Small intestine (tissue), 7 donors: ENCODE measurements at regions not wholly inside any gene's neighbourhood (a gene's known extent, or its start where the extent isn't known, plus 50 kb on each side); places are given as distances from the start of the nearest gene placed in this dataset.
A peak's percentile ranks its signal among the peaks of the same experiment; 100 is the strongest.

Experiments used
- DNase-seq, 2 donors: peaks; one replicate each; pipeline versions ENCODE4 v3.0.0 to v3.0.0-alpha.2; 2013
- FAIRE-seq: peaks from 2 replicates; lab custom pipeline; 2012; peaks lifted over from hg19 to GRCh38; lab: Jason Lieb, UNC
- H3K27ac ChIP-seq, 3 donors: one replicate each; pipeline ENCODE4 v1.5.1; 2013; ENCODE audit warnings: low read length in 2 of 3, mild to moderate bottlenecking in 2 of 3, control low read depth in 1 of 3, inconsistent platforms in 1 of 3, low read depth in 1 of 3, moderate library complexity in 1 of 3
- H3K27me3 ChIP-seq, 3 donors: one replicate each; pipeline ENCODE4 v1.6.1; 2013; ENCODE audit warnings: low read length in 3 of 3, inconsistent platforms in 1 of 3; ENCODE audit not compliant: control insufficient read depth in 3 of 3, insufficient read depth in 3 of 3
- H3K36me3 ChIP-seq, 3 donors: one replicate each; pipeline ENCODE4 v1.6.1; 2013; ENCODE audit warnings: low read length in 3 of 3, inconsistent platforms in 1 of 3, low read depth in 1 of 3, mild to moderate bottlenecking in 1 of 3, moderate library complexity in 1 of 3; ENCODE audit not compliant: control insufficient read depth in 3 of 3, insufficient read depth in 2 of 3
- H3K4me1 ChIP-seq, 3 donors: one replicate each; pipeline ENCODE4 v1.6.1; 2013; ENCODE audit warnings: low read length in 2 of 3, inconsistent platforms in 1 of 3, low read depth in 1 of 3, mild to moderate bottlenecking in 1 of 3, moderate library complexity in 1 of 3; ENCODE audit not compliant: control insufficient read depth in 3 of 3, insufficient read depth in 2 of 3
- H3K4me3 ChIP-seq, 3 donors: one replicate each; pipeline ENCODE4 v1.5.1; 2013; ENCODE audit warnings: low read length in 3 of 3, control low read depth in 1 of 3, inconsistent platforms in 1 of 3, low read depth in 1 of 3, mild to moderate bottlenecking in 1 of 3, moderate library complexity in 1 of 3
- H3K9me3 ChIP-seq, 2 donors: one replicate each; pipeline ENCODE4 v1.6.1; 2013; ENCODE audit warnings: low read depth in 1 of 2, low read length in 1 of 2; ENCODE audit not compliant: control insufficient read depth in 2 of 2, insufficient read depth in 1 of 2
- WGBS, 3 donors: extraction: QIAGEN DNeasy Blood & Tissue Kit; methylation state at CpG; one replicate each; pipeline ENCODE4 v1.1.7; 2013; 5-methylcytosine and 5-hydroxymethylcytosine counted together
- donor health status: healthy with polysubstance abuse.
- donor health status: control.
- donor health status: control.
- donor health status: Bipolar disorder and iron deficiency.
- donor health status: healthy.

DNA sequence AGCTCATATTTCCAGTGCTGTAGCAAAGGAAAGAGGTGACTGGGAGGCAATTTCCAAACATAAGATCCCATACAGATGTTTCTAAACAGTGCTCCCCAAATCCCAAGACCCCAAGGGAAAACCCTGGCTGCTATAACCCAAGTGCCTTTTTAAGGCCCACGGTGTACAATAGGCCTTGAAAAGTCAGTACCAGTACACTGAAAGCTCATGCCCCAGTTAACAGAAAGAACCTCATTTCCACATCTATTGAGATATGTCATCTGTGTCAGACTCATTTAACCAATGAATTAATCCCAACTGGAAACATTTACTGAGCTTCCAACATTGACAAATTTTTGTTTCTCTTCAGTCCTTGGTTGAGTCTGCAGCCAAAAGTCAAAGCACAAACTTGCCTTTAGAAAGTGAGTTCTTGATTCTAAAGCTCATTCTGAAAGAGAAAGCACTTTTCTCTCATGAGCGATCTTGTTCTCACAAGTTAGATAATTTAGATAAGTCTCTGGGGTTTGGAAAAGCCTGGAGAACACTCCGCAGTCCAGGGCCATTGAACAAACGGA is 239.8 kb upstream of the ARHGAP20 start:
- H3K27me3 ChIP-seq = no peaks in the 10 kb centered on the region
- H3K27ac ChIP-seq = peak overlapping the region in 1 of 3 donors; percentile 53
- no peak overlapping the region for H3K4me3 ChIP-seq
- FAIRE-seq = no peak
- WGBS, 3 donors = 60 to 77% (median 67%) methylated on average over 4 of the region's 4 CpGs
- DNase-seq = no peak
- no peaks in the 10 kb centered on the region for H3K36me3 ChIP-seq
- no peaks in the 10 kb centered on the region for H3K9me3 ChIP-seq
- H3K4me1 ChIP-seq = peaks cover 0 to 2% (median 0%) of the 10 kb centered on the region in 3 donors

DNA sequence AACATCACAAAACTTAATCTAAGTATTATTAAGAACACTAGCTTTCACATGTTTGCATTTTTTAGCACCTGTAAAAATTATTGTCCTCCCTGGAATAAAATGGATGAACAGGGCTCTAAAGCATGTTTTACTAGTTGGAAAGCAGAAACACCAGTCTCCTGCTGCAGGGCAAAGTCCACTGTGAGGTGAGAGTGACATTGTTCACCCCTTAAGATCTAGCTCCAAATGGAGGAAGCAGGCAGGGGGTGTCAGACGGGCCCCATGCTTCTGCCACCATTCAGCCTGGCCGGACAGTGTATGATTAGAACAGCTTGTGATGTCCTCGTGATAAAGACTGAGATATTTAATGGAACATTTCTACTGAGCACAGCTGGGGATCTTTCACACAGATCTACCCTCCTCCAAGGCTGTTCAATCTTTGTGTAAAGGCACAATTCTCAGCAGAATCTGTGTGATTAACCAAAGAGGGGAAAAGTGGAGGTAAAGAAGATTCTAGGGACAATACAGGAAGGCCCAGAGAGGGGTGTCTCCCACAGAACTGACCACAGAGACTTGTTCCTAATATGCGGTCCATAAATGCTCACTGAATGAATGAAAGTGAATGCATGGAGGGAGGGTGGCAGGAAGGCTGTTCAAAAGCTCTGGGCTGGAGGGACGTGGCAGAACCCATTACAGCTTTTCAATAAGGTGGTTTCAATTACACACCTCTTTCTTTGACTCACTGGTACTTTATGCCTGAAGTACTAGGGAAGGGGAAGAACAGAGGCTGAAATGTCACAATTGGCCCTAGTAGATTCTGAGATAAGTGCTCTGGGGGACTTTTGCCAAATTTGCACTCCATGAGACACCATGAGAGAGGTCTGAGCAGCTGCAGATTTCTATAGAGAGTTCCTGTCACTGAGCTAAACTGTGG is 239.1 kb upstream of the ARHGAP20 start:
- peak overlapping the region in 1 of 3 donors; percentile 55 for H3K27ac ChIP-seq
- FAIRE-seq (no peak), DNase-seq (peak in 1 of 2 donors; percentile 55)
- no peaks in the 10 kb centered on the region for H3K36me3 ChIP-seq
- peaks cover 0 to 2% (median 0%) of the 10 kb centered on the region in 3 donors for H3K4me1 ChIP-seq
- H3K27me3 ChIP-seq = no peaks in the 10 kb centered on the region
- H3K4me3 ChIP-seq = no peak overlapping the region
- 48 to 63% (median 60%) methylated on average over 5 of the region's 5 CpGs for WGBS, 3 donors
- H3K9me3 ChIP-seq = no peaks in the 10 kb centered on the region

DNA sequence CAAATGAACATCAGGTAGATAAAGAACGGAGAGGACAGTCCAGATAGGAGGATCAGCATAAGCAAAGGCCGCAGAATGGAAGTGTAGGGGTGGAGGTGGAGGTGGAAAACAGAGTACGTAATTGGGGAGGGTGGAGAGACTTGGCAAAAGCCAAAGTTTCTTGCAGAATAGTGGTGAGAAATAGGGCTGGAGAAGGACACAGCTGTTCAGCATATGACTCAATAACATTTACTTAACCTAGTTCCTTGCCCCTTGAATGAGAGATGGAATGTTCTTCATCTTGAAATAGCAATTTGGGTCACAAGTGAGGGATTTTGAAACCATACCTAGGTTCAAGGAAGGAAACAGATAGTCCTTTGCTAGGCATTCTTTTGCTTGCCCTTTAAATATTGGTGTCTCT is 235.9 kb upstream of the ARHGAP20 start:
- DNase-seq (no peak), FAIRE-seq (no peak)
- peaks cover 0 to 2% (median 0%) of the 10 kb centered on the region in 3 donors for H3K4me1 ChIP-seq
- H3K36me3 ChIP-seq = no peaks in the 10 kb centered on the region
- H3K27me3 ChIP-seq = no peaks in the 10 kb centered on the region
- no peak overlapping the region for H3K4me3 ChIP-seq
- no peaks in the 10 kb centered on the region for H3K9me3 ChIP-seq
- H3K27ac ChIP-seq = no peak overlapping the region
- WGBS, 3 donors = 83 to 87% (median 84%) methylated on average over 3 of the region's 3 CpGs

DNA sequence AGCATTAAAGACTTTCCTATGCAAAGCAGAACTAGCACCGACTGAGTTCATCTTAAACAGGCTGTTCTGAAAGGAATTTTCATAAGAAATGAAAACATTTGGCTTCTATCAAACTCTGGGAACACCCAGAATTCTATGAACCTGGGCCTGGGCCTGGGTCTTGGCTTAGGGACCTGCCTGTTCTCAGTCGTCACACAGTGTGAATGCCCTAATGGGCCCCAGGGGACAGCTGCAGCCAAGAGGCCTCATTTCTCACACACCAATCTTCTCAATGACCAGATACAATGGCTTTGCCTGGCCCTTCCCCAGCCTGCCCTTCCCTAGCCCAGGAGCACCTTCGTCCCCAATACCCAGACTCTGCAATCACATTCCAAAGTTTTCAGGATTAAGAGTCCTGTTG is 234.9 kb upstream of the ARHGAP20 start:
- WGBS, 3 donors = 63 to 75% (median 73%) methylated on average over 3 of the region's 3 CpGs
- FAIRE-seq (no peak), DNase-seq (no peak)
- H3K27ac ChIP-seq = no peak overlapping the region
- H3K4me3 ChIP-seq = no peak overlapping the region
- H3K27me3 ChIP-seq = no peaks in the 10 kb centered on the region
- no peaks in the 10 kb centered on the region for H3K9me3 ChIP-seq
- H3K36me3 ChIP-seq = no peaks in the 10 kb centered on the region
- no peaks in the 10 kb centered on the region for H3K4me1 ChIP-seq

DNA sequence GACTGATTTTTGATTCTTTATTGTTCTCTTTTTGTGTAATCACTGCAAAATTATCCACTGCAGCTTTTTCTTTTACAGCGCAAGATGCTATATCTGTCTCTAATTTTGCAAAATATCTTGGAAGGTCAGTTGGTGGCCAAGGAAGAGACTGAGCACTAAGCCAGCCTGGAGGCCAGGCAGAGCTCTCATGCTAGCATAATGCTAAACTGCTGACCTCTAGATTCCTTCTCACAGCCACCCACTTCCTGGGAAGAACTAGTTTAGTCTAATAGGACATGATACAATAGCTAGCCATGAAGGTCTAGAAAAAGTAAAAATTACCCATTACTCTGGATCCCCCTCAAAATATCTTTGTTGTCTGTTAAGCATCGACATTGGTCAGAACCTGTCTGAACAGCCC is 227.2 kb upstream of the ARHGAP20 start:
- Histone ChIP-seq H3K4me3 (no peak overlapping the region), H3K4me1 (no peaks in the 10 kb centered on the region), H3K27ac (no peak overlapping the region), H3K36me3 (no peaks in the 10 kb centered on the region), H3K27me3 (no peaks in the 10 kb centered on the region), H3K9me3 (no peaks in the 10 kb centered on the region)
- WGBS, 3 donors = 85 to 98% (median 93%) methylated on average over 2 of the region's 2 CpGs
- FAIRE-seq = no peak
- DNase-seq = no peak

DNA sequence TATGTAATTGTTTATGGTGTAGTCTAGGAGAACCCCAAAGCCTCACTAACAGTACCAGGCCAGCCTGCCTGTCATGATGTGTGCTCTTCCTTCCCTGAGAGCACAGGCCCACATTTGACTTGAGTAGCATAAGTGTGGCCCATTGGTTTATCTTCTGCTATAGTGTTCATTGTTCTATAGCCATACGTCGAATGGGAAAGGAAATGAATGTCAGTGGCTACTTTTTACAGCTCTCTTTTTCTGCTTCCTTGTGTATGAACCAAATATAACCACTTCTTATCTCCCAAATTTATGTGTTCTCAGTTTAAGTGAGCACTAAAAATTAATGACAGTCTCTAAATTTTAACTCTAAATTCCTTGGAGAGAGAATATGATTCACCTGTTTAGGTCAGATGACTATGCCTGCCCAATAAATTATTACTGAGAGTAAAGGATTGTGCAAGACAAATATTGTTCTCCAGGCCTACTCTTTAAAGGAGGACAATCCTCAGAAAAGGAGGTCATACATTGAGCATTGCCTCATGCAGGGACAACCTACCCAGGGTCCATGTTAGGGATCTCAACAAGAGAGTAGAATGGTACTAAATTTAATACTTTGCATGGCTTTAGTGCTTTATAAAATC is 222.9 kb upstream of the ARHGAP20 start:
- H3K27ac ChIP-seq = no peak overlapping the region
- no peak for DNase-seq
- H3K36me3 ChIP-seq = no peaks in the 10 kb centered on the region
- FAIRE-seq = no peak
- H3K9me3 ChIP-seq = no peaks in the 10 kb centered on the region
- 67 to 82% (median 71%) methylated on average over 2 of the region's 2 CpGs for WGBS, 3 donors
- no peaks in the 10 kb centered on the region for H3K27me3 ChIP-seq
- no peak overlapping the region for H3K4me3 ChIP-seq
- no peaks in the 10 kb centered on the region for H3K4me1 ChIP-seq

DNA sequence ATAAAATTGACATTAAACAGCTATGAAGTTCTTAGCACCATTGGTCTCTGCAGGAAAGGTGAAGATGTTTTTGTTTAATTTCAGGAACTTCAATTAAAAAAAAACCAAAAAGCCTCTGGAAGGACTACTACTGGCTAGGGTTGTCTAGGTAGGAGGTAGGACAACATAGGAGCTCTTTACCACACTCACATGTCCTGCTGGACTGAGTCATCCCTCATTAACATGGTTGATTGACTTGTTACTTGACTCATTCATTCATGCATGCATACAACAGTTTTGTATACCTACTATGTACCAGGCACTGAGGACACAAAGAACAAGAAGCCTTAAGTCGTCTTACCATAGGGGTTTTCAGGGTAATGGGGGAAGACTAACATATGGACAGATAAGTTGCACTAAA is 216.9 kb upstream of the ARHGAP20 start:
- no peaks in the 10 kb centered on the region for H3K36me3 ChIP-seq
- no peak overlapping the region for H3K27ac ChIP-seq
- H3K4me1 ChIP-seq = no peaks in the 10 kb centered on the region
- peaks cover 0 to 4% of the 10 kb centered on the region in 2 donors for H3K9me3 ChIP-seq
- FAIRE-seq (no peak), DNase-seq (no peak)
- 11 to 86% (median 32%) methylated on average over 1 of the region's 1 CpG for WGBS, 3 donors
- H3K27me3 ChIP-seq = no peaks in the 10 kb centered on the region
- H3K4me3 ChIP-seq = no peak overlapping the region

DNA sequence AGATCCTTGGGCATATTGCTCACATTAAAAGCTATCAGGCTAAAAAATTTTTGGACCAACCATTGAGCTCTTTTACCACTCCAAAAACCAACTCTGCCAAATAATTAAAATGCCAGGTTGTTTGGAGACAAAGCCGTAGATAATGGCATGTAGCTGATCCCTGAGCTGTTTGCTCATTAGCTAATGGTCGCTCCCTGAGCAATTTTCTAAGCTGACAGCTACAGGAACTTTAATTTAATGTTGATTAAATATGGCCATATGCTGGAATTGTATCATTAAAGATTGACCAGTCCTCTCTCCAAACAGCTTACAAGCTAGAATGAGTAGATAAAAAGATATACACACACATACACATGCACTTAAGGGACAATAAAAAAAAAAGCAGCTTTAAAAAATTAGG is 216.2 kb upstream of the ARHGAP20 start:
- no peak for FAIRE-seq
- Histone ChIP-seq H3K4me1 (no peaks in the 10 kb centered on the region), H3K27me3 (no peaks in the 10 kb centered on the region), H3K4me3 (no peak overlapping the region), H3K36me3 (no peaks in the 10 kb centered on the region), H3K27ac (no peak overlapping the region), H3K9me3 (peaks cover 0 to 4% of the 10 kb centered on the region in 2 donors)
- DNase-seq = no peak
- WGBS, 3 donors = 30 to 74% (median 39%) methylated on average over 2 of the region's 2 CpGs
